ENCODE measurements at regions not wholly inside any gene's neighbourhood (a gene's known extent, or its start where the extent isn't known, plus 50 kb on each side); places are given as distances from the start of the nearest gene placed in this dataset.

DNA sequence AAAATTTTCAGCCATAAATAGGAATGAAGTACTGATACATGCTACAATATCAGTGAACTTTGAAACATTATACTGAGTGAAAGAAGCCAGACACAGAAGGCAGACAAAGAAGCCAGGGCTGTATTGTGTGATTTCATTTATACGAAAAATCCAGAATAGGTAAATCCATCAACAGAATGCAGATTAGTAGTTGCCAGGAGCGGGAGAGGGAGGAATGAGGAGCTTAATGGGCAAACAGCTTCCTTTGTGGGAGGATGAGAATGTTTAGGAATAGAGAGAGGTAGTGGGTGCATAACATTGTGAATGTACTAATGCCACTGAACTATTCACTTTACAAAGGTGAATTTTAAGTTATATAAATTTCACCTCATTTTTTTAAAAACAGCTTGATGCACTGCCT, 103.3 kb upstream of the SERTM1 start:
- H3K9me3 ChIP-seq (ENCODE audit: low read depth): no peaks in the 10 kb centered on the region
- DNase-seq (ENCODE audit: low read depth in 1 of 2, low spot score in 1 of 2): no peak
- H3K4me1 ChIP-seq (ENCODE audit: low read depth): no peaks in the 10 kb centered on the region

DNA sequence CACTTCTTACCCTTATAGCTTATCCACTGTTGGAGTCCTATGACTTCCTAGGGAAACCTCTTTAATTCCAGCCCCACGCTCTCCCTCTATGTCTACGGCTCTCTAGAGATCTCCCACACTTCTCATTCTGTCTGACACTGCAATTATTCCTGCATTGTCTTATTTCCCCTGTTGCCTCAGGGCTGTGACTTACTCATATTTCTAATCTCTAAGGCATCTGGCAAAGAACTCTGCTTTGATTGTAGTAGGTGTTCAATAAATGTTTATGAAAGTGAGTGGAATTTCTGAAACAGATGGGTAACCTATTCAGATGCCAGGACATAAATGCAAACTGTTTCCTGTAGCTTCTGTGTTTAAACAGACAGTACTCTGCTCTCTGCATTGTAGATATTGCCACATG, 102.4 kb upstream of the SERTM1 start:
- Histone ChIP-seq H3K27ac (no peak overlapping the region), H3K4me1 (ENCODE audit: low read depth) (no peaks in the 10 kb centered on the region), H3K9me3 (ENCODE audit: low read depth) (no peaks in the 10 kb centered on the region), H3K27me3 (no peaks in the 10 kb centered on the region), H3K36me3 (no peaks in the 10 kb centered on the region), H3K4me3 (no peak overlapping the region)
- no peak for TF ChIP-seq CTCF (IDR thresholded peaks at IDR 0.05; ENCODE audit: low read depth, low read length)
- DNase-seq (ENCODE audit: low read depth in 1 of 2, low spot score in 1 of 2): no peak

More for the DNA sequence above, 103.3 kb upstream of the SERTM1 start:
- no peaks in the 10 kb centered on the region for H3K36me3 ChIP-seq
- H3K4me3 ChIP-seq: no peak overlapping the region
- no peak for TF ChIP-seq CTCF (IDR thresholded peaks at IDR 0.05; ENCODE audit: low read depth, low read length)
- no peak overlapping the region for H3K27ac ChIP-seq
- no peaks in the 10 kb centered on the region for H3K27me3 ChIP-seq

- no peak overlapping the region for H3K4me3 ChIP-seq
- no peak overlapping the region for H3K27ac ChIP-seq
- no peaks in the 10 kb centered on the region for H3K4me1 ChIP-seq (ENCODE audit: low read depth)
- no peaks in the 10 kb centered on the region for H3K36me3 ChIP-seq
- no peaks in the 10 kb centered on the region for H3K27me3 ChIP-seq
- TF ChIP-seq CTCF (IDR thresholded peaks at IDR 0.05; ENCODE audit: low read depth, low read length): no peak
- DNase-seq (ENCODE audit: low read depth in 1 of 2, low spot score in 1 of 2): no peak
- no peaks in the 10 kb centered on the region for H3K9me3 ChIP-seq (ENCODE audit: low read depth)
Observed at GRCh38 chr13:36582977-36583376, 90.8 kb upstream of the SERTM1 start.

- Histone ChIP-seq H3K27me3 (no peaks in the 10 kb centered on the region), H3K36me3 (no peaks in the 10 kb centered on the region), H3K9me3 (ENCODE audit: low read depth) (no peaks in the 10 kb centered on the region), H3K4me1 (ENCODE audit: low read depth) (no peaks in the 10 kb centered on the region), H3K4me3 (no peak overlapping the region), H3K27ac (no peak overlapping the region)
- DNase-seq (ENCODE audit: low read depth in 1 of 2, low spot score in 1 of 2): no peak
- TF ChIP-seq CTCF (IDR thresholded peaks at IDR 0.05; ENCODE audit: low read depth, low read length): no peak
Observed at GRCh38 chr13:36599641-36600040, 74.2 kb upstream of the SERTM1 start.

DNA sequence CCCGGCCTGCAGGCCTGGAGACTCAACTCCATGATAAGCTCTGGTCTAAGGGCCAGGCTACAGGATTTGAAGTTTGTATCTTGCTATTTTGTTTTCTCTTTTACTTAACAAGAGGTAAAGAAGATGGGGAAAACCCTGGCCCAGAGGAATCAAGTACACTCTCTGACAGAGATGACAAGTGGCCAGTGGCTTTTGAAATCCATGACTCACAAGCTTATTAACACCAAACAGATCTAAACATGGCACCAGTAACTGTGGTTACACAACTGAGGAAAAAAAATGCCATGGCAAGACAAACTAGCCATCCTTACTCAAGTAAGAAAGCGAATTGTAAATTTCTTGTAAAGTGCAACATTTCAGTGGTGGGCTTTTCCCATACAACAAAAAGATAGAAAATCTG, 72.6 kb upstream of the SERTM1 start:
- no peaks in the 10 kb centered on the region for H3K36me3 ChIP-seq
- DNase-seq (ENCODE audit: low read depth in 1 of 2, low spot score in 1 of 2): no peak
- H3K4me3 ChIP-seq: no peak overlapping the region
- H3K9me3 ChIP-seq (ENCODE audit: low read depth): no peaks in the 10 kb centered on the region
- H3K27ac ChIP-seq: no peak overlapping the region
- no peaks in the 10 kb centered on the region for H3K4me1 ChIP-seq (ENCODE audit: low read depth)
- no peak for TF ChIP-seq CTCF (IDR thresholded peaks at IDR 0.05; ENCODE audit: low read depth, low read length)
- no peaks in the 10 kb centered on the region for H3K27me3 ChIP-seq

- no peak for DNase-seq (ENCODE audit: low read depth in 1 of 2, low spot score in 1 of 2)
- H3K36me3 ChIP-seq: no peaks in the 10 kb centered on the region
- H3K27me3 ChIP-seq: no peaks in the 10 kb centered on the region
- TF ChIP-seq CTCF (IDR thresholded peaks at IDR 0.05; ENCODE audit: low read depth, low read length): no peak
- no peak overlapping the region for H3K4me3 ChIP-seq
- no peak overlapping the region for H3K27ac ChIP-seq
- no peaks in the 10 kb centered on the region for H3K4me1 ChIP-seq (ENCODE audit: low read depth)
- H3K9me3 ChIP-seq (ENCODE audit: low read depth): no peaks in the 10 kb centered on the region
Observed at GRCh38 chr13:36606060-36606459, 67.8 kb upstream of the SERTM1 start.

Measured in cardiac muscle cell (in vitro differentiated cells and primary cell).